ENCODE measurements at regions not wholly inside any gene's neighbourhood (a gene's known extent, or its start where the extent isn't known, plus 50 kb on each side); places are given as distances from the start of the nearest gene placed in this dataset.

DNA sequence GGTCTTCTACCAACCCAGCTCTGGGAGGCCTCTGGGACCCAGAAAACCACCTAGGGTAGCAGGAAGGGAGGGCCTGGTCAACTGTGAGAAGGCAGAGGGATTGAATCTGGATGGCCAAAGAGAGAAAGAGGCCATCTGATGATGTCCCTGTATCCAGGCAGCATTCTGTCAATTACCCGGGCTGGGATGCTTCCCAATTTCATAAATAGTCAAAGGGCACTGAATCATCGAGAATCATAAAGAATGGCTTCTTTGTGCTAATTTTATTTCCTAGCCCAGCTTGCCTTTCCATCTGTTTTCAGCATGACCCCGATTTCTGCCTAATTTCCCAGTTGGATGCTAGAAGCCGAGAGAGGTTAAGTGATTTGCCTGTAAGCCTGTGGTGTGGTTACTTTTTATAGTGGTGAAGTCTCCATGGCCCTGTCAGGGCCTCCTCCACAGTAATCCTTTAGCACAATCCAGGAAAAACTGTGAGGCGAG is 129.2 kb downstream of the FAM43A start:
- no peak for DNase-seq
- WGBS, result 93% methylated on average over 5 of the region's 5 CpGs
- H2BK15ac ChIP-seq (ENCODE audit: low read depth, poor library complexity, severe bottlenecking), result no peak overlapping the region
- no peaks in the 10 kb centered on the region for H3K79me1 ChIP-seq (replicated peaks; ENCODE audit: low read length, poor library complexity, severe bottlenecking)
- no peaks in the 10 kb centered on the region for H3K36me3 ChIP-seq (ENCODE audit: control insufficient read depth in 1 of 2, insufficient read depth in 2 of 2, low read depth in 1 of 2, low read length in 2 of 2)
- H3K4me2 ChIP-seq (ENCODE audit: low read length, poor library complexity, severe bottlenecking), result no peak overlapping the region
- no peak overlapping the region for H3K27ac ChIP-seq (ENCODE audit: low read length, poor library complexity, severe bottlenecking)
- H2BK12ac ChIP-seq (ENCODE audit: low read length in 2 of 2), result no peak overlapping the region
- H2BK120ac ChIP-seq (ENCODE audit: low read depth, low read length), result no peak overlapping the region
- no peak overlapping the region for H3K9ac ChIP-seq (ENCODE audit: low read length)
- no peak overlapping the region for H3K4ac ChIP-seq (ENCODE audit: low read depth in 1 of 2, low read length in 2 of 2)
- no peak overlapping the region for H2AK5ac ChIP-seq (ENCODE audit: low read length, severe bottlenecking)
- H2BK5ac ChIP-seq (ENCODE audit: low read depth, low read length, poor library complexity, severe bottlenecking), result no peak overlapping the region
- no peak overlapping the region for H3K4me3 ChIP-seq (ENCODE audit: insufficient read depth in 1 of 2, low read depth in 1 of 2, low read length in 2 of 2)
- H3K14ac ChIP-seq (ENCODE audit: low read length in 2 of 2), result no peak overlapping the region
- peaks cover 47 to 65% of the 10 kb centered on the region in 2 experiments for H3K27me3 ChIP-seq (ENCODE audit: control insufficient read depth in 1 of 2, insufficient read depth in 1 of 2, low read length in 2 of 2)
- no peak overlapping the region for H2AFZ ChIP-seq (ENCODE audit: low read depth, low read length)
- H3K4me1 ChIP-seq (ENCODE audit: control insufficient read depth, insufficient read depth, low read depth, low read length), result no peaks in the 10 kb centered on the region
- H3K23ac ChIP-seq (ENCODE audit: low read length in 2 of 2), result no peak overlapping the region
- no peaks in the 10 kb centered on the region for H3K9me3 ChIP-seq (ENCODE audit: control insufficient read depth, low read length)
- no peak overlapping the region for H4K91ac ChIP-seq (ENCODE audit: low read length)
- no peak overlapping the region for H4K8ac ChIP-seq (ENCODE audit: low read length)
- H3K18ac ChIP-seq (ENCODE audit: low read depth in 1 of 2, low read length in 2 of 2), result no peak overlapping the region

- Histone ChIP-seq H4K8ac (ENCODE audit: low read length) (no peak overlapping the region), H2BK120ac (ENCODE audit: low read depth, low read length) (no peak overlapping the region), H3K27ac (ENCODE audit: low read length, poor library complexity, severe bottlenecking) (no peak overlapping the region), H3K79me1 (replicated peaks; ENCODE audit: low read length, poor library complexity, severe bottlenecking) (no peaks in the 10 kb centered on the region), H3K4me1 (ENCODE audit: control insufficient read depth, insufficient read depth, low read depth, low read length) (no peaks in the 10 kb centered on the region), H3K4ac (ENCODE audit: low read depth in 1 of 2, low read length in 2 of 2) (no peak overlapping the region), H3K4me2 (ENCODE audit: low read length, poor library complexity, severe bottlenecking) (no peak overlapping the region), H3K9ac (ENCODE audit: low read length) (no peak overlapping the region), H3K27me3 (ENCODE audit: control insufficient read depth in 1 of 2, insufficient read depth in 1 of 2, low read length in 2 of 2) (peaks cover 44 to 61% of the 10 kb centered on the region in 2 experiments), H3K23ac (ENCODE audit: low read length in 2 of 2) (no peak overlapping the region), H4K91ac (ENCODE audit: low read length) (no peak overlapping the region), H3K14ac (ENCODE audit: low read length in 2 of 2) (no peak overlapping the region), H2BK5ac (ENCODE audit: low read depth, low read length, poor library complexity, severe bottlenecking) (no peak overlapping the region), H2AFZ (ENCODE audit: low read depth, low read length) (no peak overlapping the region), H3K9me3 (ENCODE audit: control insufficient read depth, low read length) (no peaks in the 10 kb centered on the region), H2BK12ac (ENCODE audit: low read length in 2 of 2) (no peak overlapping the region), H3K36me3 (ENCODE audit: control insufficient read depth in 1 of 2, insufficient read depth in 2 of 2, low read depth in 1 of 2, low read length in 2 of 2) (no peaks in the 10 kb centered on the region), H3K4me3 (ENCODE audit: insufficient read depth in 1 of 2, low read depth in 1 of 2, low read length in 2 of 2) (no peak overlapping the region), H2AK5ac (ENCODE audit: low read length, severe bottlenecking) (no peak overlapping the region), H2BK15ac (ENCODE audit: low read depth, poor library complexity, severe bottlenecking) (no peak overlapping the region), H3K18ac (ENCODE audit: low read depth in 1 of 2, low read length in 2 of 2) (no peak overlapping the region)
- whole genome bisulfite sequencing, result 90% methylated on average over 12 of the region's 12 CpGs
- DNase-seq, result no peak
Measured at GRCh38 chr3:194816748-194817591, 131.3 kb downstream of the FAM43A start.

- no peaks in the 10 kb centered on the region for H3K9me3 ChIP-seq (ENCODE audit: control insufficient read depth, low read length)
- no peak overlapping the region for H2BK12ac ChIP-seq (ENCODE audit: low read length in 2 of 2)
- H3K4me1 ChIP-seq (ENCODE audit: control insufficient read depth, insufficient read depth, low read depth, low read length), result no peaks in the 10 kb centered on the region
- H3K18ac ChIP-seq (ENCODE audit: low read depth in 1 of 2, low read length in 2 of 2), result no peak overlapping the region
- H2AK5ac ChIP-seq (ENCODE audit: low read length, severe bottlenecking), result no peak overlapping the region
- H3K79me1 ChIP-seq (replicated peaks; ENCODE audit: low read length, poor library complexity, severe bottlenecking), result no peaks in the 10 kb centered on the region
- H3K36me3 ChIP-seq (ENCODE audit: control insufficient read depth in 1 of 2, insufficient read depth in 2 of 2, low read depth in 1 of 2, low read length in 2 of 2), result no peaks in the 10 kb centered on the region
- no peak overlapping the region for H3K9ac ChIP-seq (ENCODE audit: low read length)
- no peak overlapping the region for H4K91ac ChIP-seq (ENCODE audit: low read length)
- no peak overlapping the region for H4K8ac ChIP-seq (ENCODE audit: low read length)
- H3K4ac ChIP-seq (ENCODE audit: low read depth in 1 of 2, low read length in 2 of 2), result no peak overlapping the region
- H2BK5ac ChIP-seq (ENCODE audit: low read depth, low read length, poor library complexity, severe bottlenecking), result no peak overlapping the region
- DNase-seq, result no peak
- H3K27me3 ChIP-seq (ENCODE audit: control insufficient read depth in 1 of 2, insufficient read depth in 1 of 2, low read length in 2 of 2), result peaks cover 44 to 60% of the 10 kb centered on the region in 2 experiments
- no peak overlapping the region for H2BK15ac ChIP-seq (ENCODE audit: low read depth, poor library complexity, severe bottlenecking)
- H2AFZ ChIP-seq (ENCODE audit: low read depth, low read length), result no peak overlapping the region
- H3K4me2 ChIP-seq (ENCODE audit: low read length, poor library complexity, severe bottlenecking), result no peak overlapping the region
- no peak overlapping the region for H2BK120ac ChIP-seq (ENCODE audit: low read depth, low read length)
- no CpG with 5 or more reads among the region's 4 CpGs for WGBS
- no peak overlapping the region for H3K4me3 ChIP-seq (ENCODE audit: insufficient read depth in 1 of 2, low read depth in 1 of 2, low read length in 2 of 2)
- H3K27ac ChIP-seq (ENCODE audit: low read length, poor library complexity, severe bottlenecking), result no peak overlapping the region
- no peak overlapping the region for H3K23ac ChIP-seq (ENCODE audit: low read length in 2 of 2)
- H3K14ac ChIP-seq (ENCODE audit: low read length in 2 of 2), result no peak overlapping the region
Measured at GRCh38 chr3:194817592-194817930, 131.9 kb downstream of the FAM43A start.

GRCh38 chr3:194817936-194818335 is 132.3 kb downstream of the FAM43A start:
- Histone ChIP-seq H3K4me1 (ENCODE audit: control insufficient read depth, insufficient read depth, low read depth, low read length) (no peaks in the 10 kb centered on the region), H2BK15ac (ENCODE audit: low read depth, poor library complexity, severe bottlenecking) (no peak overlapping the region), H4K91ac (ENCODE audit: low read length) (no peak overlapping the region), H3K4me2 (ENCODE audit: low read length, poor library complexity, severe bottlenecking) (no peak overlapping the region), H3K36me3 (ENCODE audit: control insufficient read depth in 1 of 2, insufficient read depth in 2 of 2, low read depth in 1 of 2, low read length in 2 of 2) (no peaks in the 10 kb centered on the region), H3K14ac (ENCODE audit: low read length in 2 of 2) (no peak overlapping the region), H3K18ac (ENCODE audit: low read depth in 1 of 2, low read length in 2 of 2) (no peak overlapping the region), H3K4me3 (ENCODE audit: insufficient read depth in 1 of 2, low read depth in 1 of 2, low read length in 2 of 2) (no peak overlapping the region), H3K9me3 (ENCODE audit: control insufficient read depth, low read length) (no peaks in the 10 kb centered on the region), H3K27me3 (ENCODE audit: control insufficient read depth in 1 of 2, insufficient read depth in 1 of 2, low read length in 2 of 2) (peaks cover 48 to 57% of the 10 kb centered on the region in 2 experiments), H2AK5ac (ENCODE audit: low read length, severe bottlenecking) (no peak overlapping the region), H2AFZ (ENCODE audit: low read depth, low read length) (no peak overlapping the region), H3K9ac (ENCODE audit: low read length) (no peak overlapping the region), H3K4ac (ENCODE audit: low read depth in 1 of 2, low read length in 2 of 2) (no peak overlapping the region), H2BK12ac (ENCODE audit: low read length in 2 of 2) (no peak overlapping the region), H4K8ac (ENCODE audit: low read length) (no peak overlapping the region), H2BK120ac (ENCODE audit: low read depth, low read length) (no peak overlapping the region), H2BK5ac (ENCODE audit: low read depth, low read length, poor library complexity, severe bottlenecking) (no peak overlapping the region), H3K27ac (ENCODE audit: low read length, poor library complexity, severe bottlenecking) (no peak overlapping the region), H3K79me1 (replicated peaks; ENCODE audit: low read length, poor library complexity, severe bottlenecking) (no peaks in the 10 kb centered on the region), H3K23ac (ENCODE audit: low read length in 2 of 2) (no peak overlapping the region)
- DNase-seq, result no peak
- 80% methylated on average over 6 of the region's 6 CpGs for WGBS

Data from mesenchymal stem cell (in vitro differentiated cells and primary cell).